ENCODE measurements at regions not wholly inside any gene's neighbourhood (a gene's known extent, or its start where the extent isn't known, plus 50 kb on each side); places are given as distances from the start of the nearest gene placed in this dataset.

GRCh38 chr12:45124485-45125155 is 73.7 kb upstream of the DBX2 start:
- no peak for TF ChIP-seq CTCF (IDR thresholded peaks at IDR 0.05)
- no peak for TF ChIP-seq POLR2A (IDR thresholded peaks at IDR 0.05)

All from uterus (tissue), 2 donors.